ENCODE measurements at regions not wholly inside any gene's neighbourhood (a gene's known extent, or its start where the extent isn't known, plus 50 kb on each side); places are given as distances from the start of the nearest gene placed in this dataset.

GRCh38 chr18:22549260-22549937, 131.7 kb upstream of the CTAGE1 start:
- TF ChIP-seq, protein P1, sequence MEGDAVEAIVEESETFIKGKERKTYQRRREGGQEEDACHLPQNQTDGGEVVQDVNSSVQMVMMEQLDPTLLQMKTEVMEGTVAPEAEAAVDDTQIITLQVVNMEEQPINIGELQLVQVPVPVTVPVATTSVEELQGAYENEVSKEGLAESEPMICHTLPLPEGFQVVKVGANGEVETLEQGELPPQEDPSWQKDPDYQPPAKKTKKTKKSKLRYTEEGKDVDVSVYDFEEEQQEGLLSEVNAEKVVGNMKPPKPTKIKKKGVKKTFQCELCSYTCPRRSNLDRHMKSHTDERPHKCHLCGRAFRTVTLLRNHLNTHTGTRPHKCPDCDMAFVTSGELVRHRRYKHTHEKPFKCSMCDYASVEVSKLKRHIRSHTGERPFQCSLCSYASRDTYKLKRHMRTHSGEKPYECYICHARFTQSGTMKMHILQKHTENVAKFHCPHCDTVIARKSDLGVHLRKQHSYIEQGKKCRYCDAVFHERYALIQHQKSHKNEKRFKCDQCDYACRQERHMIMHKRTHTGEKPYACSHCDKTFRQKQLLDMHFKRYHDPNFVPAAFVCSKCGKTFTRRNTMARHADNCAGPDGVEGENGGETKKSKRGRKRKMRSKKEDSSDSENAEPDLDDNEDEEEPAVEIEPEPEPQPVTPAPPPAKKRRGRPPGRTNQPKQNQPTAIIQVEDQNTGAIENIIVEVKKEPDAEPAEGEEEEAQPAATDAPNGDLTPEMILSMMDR (IDR thresholded peaks at IDR 0.05): no peak
- no peak for TF ChIP-seq EZH2 (IDR thresholded peaks at IDR 0.05)
- no peak for TF ChIP-seq EZH2phosphoT487 (IDR thresholded peaks at IDR 0.05)
